ENCODE measurements at regions not wholly inside any gene's neighbourhood (a gene's known extent, or its start where the extent isn't known, plus 50 kb on each side); places are given as distances from the start of the nearest gene placed in this dataset.

DNA sequence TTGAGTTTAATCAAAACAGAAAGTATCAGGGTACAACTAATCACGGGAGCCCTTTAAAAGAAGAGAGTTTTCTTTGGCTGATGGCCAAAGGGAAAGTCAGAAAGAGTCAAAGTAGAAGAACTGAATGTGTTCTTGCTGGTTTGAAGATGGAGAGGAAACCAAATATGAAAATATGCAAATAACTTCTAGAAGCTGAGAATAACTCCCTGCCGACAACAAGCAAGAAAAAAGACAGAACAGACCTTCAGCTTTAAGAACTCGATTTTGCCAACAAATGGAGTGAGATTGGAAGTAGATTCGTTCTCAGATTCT is 903.8 kb downstream of the STIM2 start:
- Histone ChIP-seq H3K4me3 (no peak overlapping the region), H3K9ac (ENCODE audit: control insufficient read depth, insufficient read depth, low read length) (no peak overlapping the region), H2AFZ (ENCODE audit: control insufficient read depth, low read depth, low read length) (no peak overlapping the region), H3K27ac (ENCODE audit: control insufficient read depth, insufficient read depth) (no peak overlapping the region), H3K79me2 (ENCODE audit: control insufficient read depth, insufficient read depth, low read length) (no peaks in the 10 kb centered on the region), H3K36me3 (ENCODE audit: control insufficient read depth in 2 of 2, insufficient read depth in 2 of 2, low read length in 1 of 2) (no peaks in the 10 kb centered on the region), H3K27me3 (replicated peaks in 1 of 2; ENCODE audit: control insufficient read depth in 2 of 2, insufficient read depth in 2 of 2, low read length in 1 of 2) (no peaks in the 10 kb centered on the region), H4K20me1 (ENCODE audit: control insufficient read depth, insufficient read depth) (no peaks in the 10 kb centered on the region), H3K9me3 (replicated peaks; ENCODE audit: control insufficient read depth, insufficient read depth, low read length) (no peaks in the 10 kb centered on the region), H3K4me1 (ENCODE audit: control insufficient read depth, insufficient read depth, low read length) (no peaks in the 10 kb centered on the region), H3K4me2 (ENCODE audit: control insufficient read depth, insufficient read depth) (no peak overlapping the region)
- 1% methylated on average over 4 of the region's 4 CpGs for WGBS (ENCODE audit: insufficient coverage, insufficient replicate concordance, low lambda C conversion rate, missing lambda C conversion rate)
- BruUV-seq (replicated peaks): no TSS peak
- POLR2A ChIA-PET: interaction anchor here (1.4 to 1.9 kb wide), 2 partner anchors 37 to 46 kb away, joined by 3 to 5 read pairs; no protein-coding TSS in a partner anchor
- in situ Hi-C loops (cut with MboI) (no loop called here), intact Hi-C loops (cut with micrococcal nuclease; ENCODE audit: unreplicated experiment) (loop anchor here (2.0 kb wide), 1 partner anchor 42 kb away; no protein-coding TSS in a partner anchor)
- DNase-seq (ENCODE audit: low read depth, low spot score) (peak; percentile 1), FAIRE-seq (no peak), ATAC-seq (peak; percentile 78)
- no peak for TF ChIP-seq SIX5 (IDR thresholded peaks at IDR 0.05; ENCODE audit: low read depth, low read length, severe bottlenecking)
- no peak for TF ChIP-seq ETV6 (conservative IDR thresholded peaks at IDR 0.05 in 1 of 2, IDR thresholded peaks at IDR 0.05 in 1 of 2; ENCODE audit: borderline replicate concordance in 1 of 2, low read depth in 1 of 2)
- peak; percentile 74 for TF ChIP-seq ZNF24 (IDR thresholded peaks at IDR 0.05)
- TF ChIP-seq PML (IDR thresholded peaks at IDR 0.05; ENCODE audit: low read length): no peak
- TF ChIP-seq SMAD1 (IDR thresholded peaks at IDR 0.05; ENCODE audit: low read depth, partially characterized antibody): peak; percentile 43
- TF ChIP-seq, protein P1, sequence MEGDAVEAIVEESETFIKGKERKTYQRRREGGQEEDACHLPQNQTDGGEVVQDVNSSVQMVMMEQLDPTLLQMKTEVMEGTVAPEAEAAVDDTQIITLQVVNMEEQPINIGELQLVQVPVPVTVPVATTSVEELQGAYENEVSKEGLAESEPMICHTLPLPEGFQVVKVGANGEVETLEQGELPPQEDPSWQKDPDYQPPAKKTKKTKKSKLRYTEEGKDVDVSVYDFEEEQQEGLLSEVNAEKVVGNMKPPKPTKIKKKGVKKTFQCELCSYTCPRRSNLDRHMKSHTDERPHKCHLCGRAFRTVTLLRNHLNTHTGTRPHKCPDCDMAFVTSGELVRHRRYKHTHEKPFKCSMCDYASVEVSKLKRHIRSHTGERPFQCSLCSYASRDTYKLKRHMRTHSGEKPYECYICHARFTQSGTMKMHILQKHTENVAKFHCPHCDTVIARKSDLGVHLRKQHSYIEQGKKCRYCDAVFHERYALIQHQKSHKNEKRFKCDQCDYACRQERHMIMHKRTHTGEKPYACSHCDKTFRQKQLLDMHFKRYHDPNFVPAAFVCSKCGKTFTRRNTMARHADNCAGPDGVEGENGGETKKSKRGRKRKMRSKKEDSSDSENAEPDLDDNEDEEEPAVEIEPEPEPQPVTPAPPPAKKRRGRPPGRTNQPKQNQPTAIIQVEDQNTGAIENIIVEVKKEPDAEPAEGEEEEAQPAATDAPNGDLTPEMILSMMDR (IDR thresholded peaks at IDR 0.05 in 2 of 3, conservative IDR thresholded peaks at IDR 0.05 in 1 of 3; ENCODE audit: control insufficient read depth in 2 of 3, extremely low read depth in 1 of 3, insufficient read depth in 1 of 3, low read depth in 3 of 3, low read length in 3 of 3): no peak
- TF ChIP-seq POU2F2 (IDR thresholded peaks at IDR 0.05; ENCODE audit: borderline replicate concordance, low read depth, low read length): peak; percentile 36; the same call in 1 of the 3 replicates
- CTCF ChIA-PET: interaction anchor here (0.8 to 4.5 kb wide), 6 partner anchors 9 to 72 kb away, joined by 3 to 16 read pairs (median 6); no protein-coding TSS in a partner anchor
- RAD21 ChIA-PET (ENCODE audit: unreplicated experiment): interaction anchor here (0.8 to 4.0 kb wide), 8 partner anchors 10 to 97 kb away, joined by 3 to 17 read pairs (median 4); no protein-coding TSS in a partner anchor
- SMC1A ChIA-PET (ENCODE audit: uncharacterized antibody, unreplicated experiment): interaction anchor here (0.9 to 2.8 kb wide), 16 partner anchors 10 to 236 kb away, joined by 3 to 15 read pairs (median 6); no protein-coding TSS in a partner anchor

Data from GM12878 (cell line).